ENCODE measurements at regions not wholly inside any gene's neighbourhood (a gene's known extent, or its start where the extent isn't known, plus 50 kb on each side); places are given as distances from the start of the nearest gene placed in this dataset.

GRCh38 chr2:215835657-215836056 lies 177.7 kb downstream of the MREG start:
- TF ChIP-seq EZH2 (IDR thresholded peaks at IDR 0.05) (no peak), POLR2AphosphoS5 (IDR thresholded peaks at IDR 0.05; ENCODE audit: borderline replicate concordance, low read depth, low read length) (no peak)
